ENCODE measurements at regions not wholly inside any gene's neighbourhood (a gene's known extent, or its start where the extent isn't known, plus 50 kb on each side); places are given as distances from the start of the nearest gene placed in this dataset.
A peak's percentile ranks its signal among the peaks of the same experiment; 100 is the strongest.
"Not testable (repeated sequence)": the region's sequence is repeated elsewhere in the genome, so short reads cannot be mapped to it uniquely, and the experiment has no call there.

- not testable (repeated sequence) for DNase-seq (ENCODE audit: low spot score)
Observed at GRCh38 chr7:101679653-101680173, 50.6 kb upstream of the MYL10 start.

GRCh38 chr7:101680406-101681145 is 51.5 kb upstream of the MYL10 start:
- DNase-seq (ENCODE audit: low spot score), result no peak

GRCh38 chr7:101681170-101682007 is 52.3 kb upstream of the MYL10 start:
- peak; percentile 75 for DNase-seq (ENCODE audit: low spot score)

GRCh38 chr7:101684983-101685330 is 55.9 kb upstream of the MYL10 start:
- DNase-seq (ENCODE audit: low spot score), result no peak

GRCh38 chr7:101686030-101686429 is 56.9 kb upstream of the MYL10 start:
- DNase-seq (ENCODE audit: low spot score), result no peak

- no peak for DNase-seq (ENCODE audit: low spot score)
Observed at GRCh38 chr7:101687081-101687480, 58.0 kb upstream of the MYL10 start.

GRCh38 chr7:101687791-101688182 is 58.7 kb upstream of the MYL10 start:
- no peak for DNase-seq (ENCODE audit: low spot score)

GRCh38 chr7:101688183-101688831 is 59.2 kb upstream of the MYL10 start:
- peak; percentile 78 for DNase-seq (ENCODE audit: low spot score)

GRCh38 chr7:101688995-101689907 is 60.2 kb upstream of the MYL10 start:
- no peak for DNase-seq (ENCODE audit: low spot score)

- DNase-seq (ENCODE audit: low spot score), result no peak
Observed at GRCh38 chr7:101690061-101690460, 61.0 kb upstream of the MYL10 start.

GRCh38 chr7:101691822-101692384 is 62.8 kb upstream of the MYL10 start:
- DNase-seq (ENCODE audit: low spot score), result no peak

- no peak for DNase-seq (ENCODE audit: low spot score)
Observed at GRCh38 chr7:101693498-101694091, 64.5 kb upstream of the MYL10 start.

GRCh38 chr7:101698964-101699363 is 69.9 kb upstream of the MYL10 start:
- DNase-seq (ENCODE audit: low spot score), result no peak

GRCh38 chr7:101699399-101699798 is 70.3 kb upstream of the MYL10 start:
- DNase-seq (ENCODE audit: low spot score), result no peak

GRCh38 chr7:101699881-101700823 is 71.1 kb upstream of the MYL10 start:
- DNase-seq (ENCODE audit: low spot score), result no peak

- DNase-seq (ENCODE audit: low spot score), result no peak
Observed at GRCh38 chr7:101701153-101701794, 72.2 kb upstream of the MYL10 start.

- DNase-seq (ENCODE audit: low spot score), result peak; percentile 40
Observed at GRCh38 chr7:101702362-101702850, 73.3 kb upstream of the MYL10 start.

- peak; percentile 39 for DNase-seq (ENCODE audit: low spot score)
Observed at GRCh38 chr7:101705331-101705730, 76.2 kb upstream of the MYL10 start.

- DNase-seq (ENCODE audit: low spot score), result no peak
Observed at GRCh38 chr7:101707587-101707986, 78.5 kb upstream of the MYL10 start.
